Ishikawa (cell line): ENCODE measurements at regions not wholly inside any gene's neighbourhood (a gene's known extent, or its start where the extent isn't known, plus 50 kb on each side); places are given as distances from the start of the nearest gene placed in this dataset.

Source experiments
- CEBPB ChIP-seq: IDR thresholded peaks from 2 replicates; pipeline ENCODE4 v1.6.1; 2012
- EGR1 ChIP-seq: IDR thresholded peaks from 2 replicates; pipeline ENCODE4 v1.6.1; 2012
- EP300 ChIP-seq: IDR thresholded peaks from 2 replicates; pipeline ENCODE4 v1.6.1; 2012; ENCODE audit warnings: borderline replicate concordance
- NFIC ChIP-seq: IDR thresholded peaks from 2 replicates; pipeline ENCODE4 v1.6.1; 2012
- REST ChIP-seq: IDR thresholded peaks from 2 replicates; pipeline ENCODE4 v1.6.1; 2012; ENCODE audit warnings: low read depth, mild to moderate bottlenecking
- TAF1 ChIP-seq: IDR thresholded peaks from 2 replicates; pipeline ENCODE4 v1.6.1; 2012; ENCODE audit warnings: low read depth, mild to moderate bottlenecking
- TCF12 ChIP-seq: IDR thresholded peaks from 2 replicates; pipeline ENCODE4 v1.6.1; 2012; ENCODE audit warnings: low read depth
- YY1 ChIP-seq: IDR thresholded peaks from 2 replicates; pipeline ENCODE4 v1.6.1; 2012; ENCODE audit warnings: low read depth
- TF ChIP-seq, protein P1 (sequence below): IDR thresholded peaks from 2 replicates; pipeline ENCODE4 v1.6.1; 2012

GRCh38 chr5:143729334-143729946, 82.5 kb upstream of the HMHB1 start:
- TF ChIP-seq EGR1 (no peak), CEBPB (no peak), REST (no peak), TCF12 (no peak), YY1 (no peak), EP300 (no peak), NFIC (no peak), TAF1 (no peak)
- TF ChIP-seq, protein P1, sequence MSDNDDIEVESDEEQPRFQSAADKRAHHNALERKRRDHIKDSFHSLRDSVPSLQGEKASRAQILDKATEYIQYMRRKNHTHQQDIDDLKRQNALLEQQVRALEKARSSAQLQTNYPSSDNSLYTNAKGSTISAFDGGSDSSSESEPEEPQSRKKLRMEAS: no peak
